ENCODE measurements at regions not wholly inside any gene's neighbourhood (a gene's known extent, or its start where the extent isn't known, plus 50 kb on each side); places are given as distances from the start of the nearest gene placed in this dataset.

GRCh38 chr7:7054252-7054830 lies 128.0 kb upstream of the C1GALT1 start:
- no peaks in the 10 kb centered on the region for H3K9me3 ChIP-seq

GRCh38 chr7:7060828-7061599 lies 121.3 kb upstream of the C1GALT1 start:
- Histone ChIP-seq H3K9me3 (peaks cover 0 to 3% (median 0%) of the 10 kb centered on the region in 8 donors), H3K27ac (no peak overlapping the region), H3K4me3 (no peak overlapping the region), H3K4me1 (no peaks in the 10 kb centered on the region), H3K27me3 (replicated peaks in 1 of 7) (no peaks in the 10 kb centered on the region), H3K36me3 (no peaks in the 10 kb centered on the region)
- 88 to 97% (median 94%) methylated on average over 10 of the region's 10 CpGs for WGBS, 5 donors
- intact Hi-C loops (cut with DNase I; ENCODE audit: low total_unique reads): no loop called here
- no peak for TF ChIP-seq POLR2A (IDR thresholded peaks at IDR 0.05)
- TF ChIP-seq CTCF (IDR thresholded peaks at IDR 0.05 in 8 of 11, conservative IDR thresholded peaks at IDR 0.05 in 3 of 11): no peak
- no peak for TF ChIP-seq POLR2AphosphoS5 (IDR thresholded peaks at IDR 0.05)
- DNase-seq: no peak

More at GRCh38 chr7:7054252-7054830, 128.0 kb upstream of the C1GALT1 start:
- Histone ChIP-seq H3K36me3 (no peaks in the 10 kb centered on the region), H3K27ac (no peak overlapping the region), H3K4me3 (no peak overlapping the region), H3K4me1 (peaks cover 0 to 4% (median 0%) of the 10 kb centered on the region in 6 donors), H3K27me3 (replicated peaks in 1 of 7) (no peaks in the 10 kb centered on the region)
- TF ChIP-seq CTCF (IDR thresholded peaks at IDR 0.05 in 8 of 11, conservative IDR thresholded peaks at IDR 0.05 in 3 of 11): no peak
- TF ChIP-seq POLR2A (IDR thresholded peaks at IDR 0.05): no peak
- TF ChIP-seq POLR2AphosphoS5 (IDR thresholded peaks at IDR 0.05): no peak
- DNase-seq: no peak
- 85 to 90% (median 85%) methylated on average over 8 of the region's 8 CpGs for WGBS, 5 donors
- intact Hi-C loops (cut with DNase I; ENCODE audit: low total_unique reads): no loop called here

- no peaks in the 10 kb centered on the region for H3K4me1 ChIP-seq
- H3K36me3 ChIP-seq: no peaks in the 10 kb centered on the region
- TF ChIP-seq POLR2AphosphoS5 (IDR thresholded peaks at IDR 0.05): no peak
- TF ChIP-seq POLR2A (IDR thresholded peaks at IDR 0.05): no peak
- no peak for TF ChIP-seq CTCF (IDR thresholded peaks at IDR 0.05 in 8 of 11, conservative IDR thresholded peaks at IDR 0.05 in 3 of 11)
- H3K4me3 ChIP-seq: no peak overlapping the region
- WGBS, 5 donors: 81 to 87% (median 86%) methylated on average over 8 of the region's 8 CpGs
- peaks cover 0 to 15% (median 0%) of the 10 kb centered on the region in 8 donors for H3K9me3 ChIP-seq
- H3K27me3 ChIP-seq (replicated peaks in 1 of 7): no peaks in the 10 kb centered on the region
- DNase-seq: no peak
- intact Hi-C loops (cut with DNase I; ENCODE audit: low total_unique reads): no loop called here
- no peak overlapping the region for H3K27ac ChIP-seq
Observed at GRCh38 chr7:7077945-7078344, 104.4 kb upstream of the C1GALT1 start.

GRCh38 chr7:7080802-7081201 lies 101.5 kb upstream of the C1GALT1 start:
- 38 to 76% (median 55%) methylated on average over 2 of the region's 2 CpGs for WGBS, 5 donors

More at GRCh38 chr7:7080802-7081201, 101.5 kb upstream of the C1GALT1 start:
- intact Hi-C loops (cut with DNase I; ENCODE audit: low total_unique reads): no loop called here
- DNase-seq: no peak
- H3K9me3 ChIP-seq: peaks cover 0 to 11% (median 3%) of the 10 kb centered on the region in 8 donors
- H3K27me3 ChIP-seq (replicated peaks in 1 of 7): no peaks in the 10 kb centered on the region
- no peak overlapping the region for H3K4me3 ChIP-seq
- TF ChIP-seq POLR2A (IDR thresholded peaks at IDR 0.05) (no peak), POLR2AphosphoS5 (IDR thresholded peaks at IDR 0.05) (no peak), CTCF (IDR thresholded peaks at IDR 0.05 in 8 of 11, conservative IDR thresholded peaks at IDR 0.05 in 3 of 11) (no peak)
- H3K36me3 ChIP-seq: no peaks in the 10 kb centered on the region
- no peaks in the 10 kb centered on the region for H3K4me1 ChIP-seq
- no peak overlapping the region for H3K27ac ChIP-seq
